Endodermal cell (in vitro differentiated cells): ENCODE measurements at regions not wholly inside any gene's neighbourhood (a gene's known extent, or its start where the extent isn't known, plus 50 kb on each side); places are given as distances from the start of the nearest gene placed in this dataset.

Experiments used
- DNase-seq: peaks from one replicate; pipeline ENCODE4 v3.0.0-alpha.2; 2017
- H3K27ac ChIP-seq: 2 replicates; pipeline ENCODE4 v1.5.1; 2013; ENCODE audit warnings: mild to moderate bottlenecking, low read depth, low read length, moderate library complexity
- H3K27me3 ChIP-seq: 2 replicates; pipeline ENCODE4 v1.6.1; 2013; ENCODE audit warnings: mild to moderate bottlenecking, low read length, moderate library complexity; ENCODE audit not compliant: insufficient read depth, control insufficient read depth, poor library complexity, severe bottlenecking
- H3K36me3 ChIP-seq: 2 replicates; pipeline ENCODE4 v1.7.0; 2013; ENCODE audit warnings: mild to moderate bottlenecking, low read length, moderate library complexity; ENCODE audit not compliant: control insufficient read depth, insufficient read depth
- H3K4me1 ChIP-seq: one replicate; pipeline ENCODE4 v1.7.0; 2013; ENCODE audit warnings: low read length; ENCODE audit not compliant: control insufficient read depth, insufficient read depth
- H3K4me3 ChIP-seq: 2 replicates; pipeline ENCODE4 v1.5.1; 2013; ENCODE audit warnings: mild to moderate bottlenecking, low read length, moderate library complexity
- H3K9ac ChIP-seq: 2 replicates; pipeline ENCODE4 v1.6.1; 2013; ENCODE audit warnings: mild to moderate bottlenecking, low read length, moderate library complexity; ENCODE audit not compliant: poor library complexity, severe bottlenecking; ENCODE audit errors: extremely low read depth
- H3K9me3 ChIP-seq: 2 replicates; pipeline ENCODE4 v1.6.1; 2013; ENCODE audit warnings: mild to moderate bottlenecking, low read length, moderate library complexity; ENCODE audit not compliant: control insufficient read depth
- H3K27ac Mint-ChIP-seq: 2 replicates; pipeline ENCODE4 v1.8.0; 2020; ENCODE audit warnings: mixed read lengths
- H3K27me3 Mint-ChIP-seq: 2 replicates; pipeline ENCODE4 v1.8.0; 2021; ENCODE audit warnings: mild to moderate bottlenecking, mixed read lengths; ENCODE audit not compliant: insufficient read depth
- H3K36me3 Mint-ChIP-seq: 2 replicates; pipeline ENCODE4 v1.8.0; 2020; ENCODE audit warnings: low read depth, mixed read lengths
- H3K4me1 Mint-ChIP-seq: 2 replicates; pipeline ENCODE4 v1.8.0; 2020; ENCODE audit warnings: mixed read lengths
- H3K4me3 Mint-ChIP-seq: 2 replicates; pipeline ENCODE4 v1.8.0; 2020; ENCODE audit warnings: mild to moderate bottlenecking, moderate library complexity, mixed read lengths
- H3K9me3 Mint-ChIP-seq: 2 replicates; pipeline ENCODE4 v1.8.0; 2020; ENCODE audit warnings: mild to moderate bottlenecking, mixed read lengths
- WGBS, 2 experiments: methylation state at CpG; one replicate each; pipeline versions ENCODE4 v1.1.5 to v1.1.7; 2013; ENCODE audit warnings: missing lambda C conversion rate in 2 of 2, mixed read lengths in 1 of 2; ENCODE audit not compliant: insufficient coverage in 1 of 2, insufficient read length in 1 of 2; 5-methylcytosine and 5-hydroxymethylcytosine counted together
- TF ChIP-seq, protein P1 (sequence below): fragments of 200-600 bp; sonication (generic); conservative IDR thresholded peaks from 2 replicates; pipeline ENCODE4 v1.5.0; 2021; ENCODE audit warnings: antibody characterized with exemption, mild to moderate bottlenecking

DNA sequence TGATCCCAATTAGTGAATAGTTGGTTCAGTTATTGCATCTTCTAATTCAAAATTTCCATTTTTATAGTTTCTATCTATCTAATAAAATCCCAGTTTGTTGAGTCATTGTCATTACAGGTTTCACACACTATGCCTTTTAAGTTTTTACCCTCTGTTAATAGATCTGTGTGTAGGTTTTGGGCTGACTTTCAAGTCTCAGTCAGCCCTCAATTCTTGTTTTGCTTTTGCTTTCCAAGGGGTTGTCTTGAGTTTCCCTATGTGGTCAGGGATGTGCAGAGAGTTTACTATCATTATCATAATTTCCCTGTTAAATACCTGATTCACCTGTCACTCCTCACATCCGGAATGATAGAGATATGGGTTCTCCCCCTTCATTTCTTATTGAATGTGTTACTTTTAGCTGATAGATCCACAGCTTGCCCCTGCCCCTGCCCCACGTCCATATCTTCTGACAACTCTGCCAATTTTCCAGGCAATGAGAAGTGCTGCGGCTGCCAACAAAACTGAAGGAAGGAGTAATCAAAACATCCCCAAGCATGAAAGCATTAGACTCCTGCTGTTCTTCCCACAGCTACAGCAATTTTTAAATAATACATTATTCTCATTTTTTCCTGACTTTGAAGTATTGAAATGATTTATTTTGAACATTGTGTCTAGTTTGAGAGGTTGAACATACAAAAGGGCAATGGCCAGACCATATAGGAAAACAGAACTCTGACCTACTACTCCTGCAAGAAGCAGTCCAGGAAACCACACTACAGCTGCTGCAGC lies 1064.8 kb downstream of the SUCLG1 start:
- Mint-ChIP-seq H3K36me3 (no peaks in the 10 kb centered on the region), H3K27ac (no peak overlapping the region), H3K4me3 (no peak overlapping the region), H3K27me3 (no peaks in the 10 kb centered on the region), H3K9me3 (no peaks in the 10 kb centered on the region), H3K4me1 (no peaks in the 10 kb centered on the region)
- WGBS, 2 experiments, result 76 to 83% methylated on average over 2 to 3 of the region's 3 CpGs
- Histone ChIP-seq H3K9me3 (no peaks in the 10 kb centered on the region), H3K9ac (no peak overlapping the region), H3K27ac (no peak overlapping the region), H3K4me3 (no peak overlapping the region), H3K4me1 (no peaks in the 10 kb centered on the region), H3K27me3 (no peaks in the 10 kb centered on the region), H3K36me3 (no peaks in the 10 kb centered on the region)
- TF ChIP-seq, protein P1, sequence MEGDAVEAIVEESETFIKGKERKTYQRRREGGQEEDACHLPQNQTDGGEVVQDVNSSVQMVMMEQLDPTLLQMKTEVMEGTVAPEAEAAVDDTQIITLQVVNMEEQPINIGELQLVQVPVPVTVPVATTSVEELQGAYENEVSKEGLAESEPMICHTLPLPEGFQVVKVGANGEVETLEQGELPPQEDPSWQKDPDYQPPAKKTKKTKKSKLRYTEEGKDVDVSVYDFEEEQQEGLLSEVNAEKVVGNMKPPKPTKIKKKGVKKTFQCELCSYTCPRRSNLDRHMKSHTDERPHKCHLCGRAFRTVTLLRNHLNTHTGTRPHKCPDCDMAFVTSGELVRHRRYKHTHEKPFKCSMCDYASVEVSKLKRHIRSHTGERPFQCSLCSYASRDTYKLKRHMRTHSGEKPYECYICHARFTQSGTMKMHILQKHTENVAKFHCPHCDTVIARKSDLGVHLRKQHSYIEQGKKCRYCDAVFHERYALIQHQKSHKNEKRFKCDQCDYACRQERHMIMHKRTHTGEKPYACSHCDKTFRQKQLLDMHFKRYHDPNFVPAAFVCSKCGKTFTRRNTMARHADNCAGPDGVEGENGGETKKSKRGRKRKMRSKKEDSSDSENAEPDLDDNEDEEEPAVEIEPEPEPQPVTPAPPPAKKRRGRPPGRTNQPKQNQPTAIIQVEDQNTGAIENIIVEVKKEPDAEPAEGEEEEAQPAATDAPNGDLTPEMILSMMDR, result no peak
- DNase-seq, result no peak

DNA sequence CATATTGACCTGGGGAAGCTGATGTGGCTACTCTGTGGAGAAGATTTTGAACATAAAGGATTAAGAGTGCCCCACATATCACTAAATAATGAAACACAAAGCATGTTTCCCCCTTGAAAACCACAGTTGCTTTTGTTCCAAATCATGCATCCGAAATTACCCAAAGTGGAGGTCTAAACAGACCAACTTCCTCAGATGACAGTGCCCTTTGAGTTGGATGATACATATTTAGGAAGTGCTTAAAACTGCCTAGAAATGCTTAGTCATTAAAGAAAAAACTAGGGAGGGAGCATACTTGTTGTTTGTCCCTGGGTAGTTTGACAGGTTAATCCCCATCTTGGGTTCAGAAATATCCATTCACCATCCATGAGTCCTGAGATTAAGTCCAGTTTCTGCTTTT lies 1070.3 kb downstream of the SUCLG1 start:
- TF ChIP-seq, protein P1, result no peak
- Histone ChIP-seq H3K9ac (no peak overlapping the region), H3K4me3 (no peak overlapping the region), H3K27me3 (no peaks in the 10 kb centered on the region), H3K36me3 (no peaks in the 10 kb centered on the region), H3K27ac (no peak overlapping the region), H3K9me3 (no peaks in the 10 kb centered on the region), H3K4me1 (no peaks in the 10 kb centered on the region)
- no peak overlapping the region for H3K27ac Mint-ChIP-seq
- WGBS, 2 experiments, result 97% methylated on average over 1 of the region's 1 CpG; no CpG with 5 or more reads in 1 of the 2 experiments
- H3K27me3 Mint-ChIP-seq, result no peaks in the 10 kb centered on the region
- DNase-seq, result no peak
- no peaks in the 10 kb centered on the region for H3K4me1 Mint-ChIP-seq
- no peak overlapping the region for H3K4me3 Mint-ChIP-seq
- H3K9me3 Mint-ChIP-seq, result no peaks in the 10 kb centered on the region
- H3K36me3 Mint-ChIP-seq, result no peaks in the 10 kb centered on the region

DNA sequence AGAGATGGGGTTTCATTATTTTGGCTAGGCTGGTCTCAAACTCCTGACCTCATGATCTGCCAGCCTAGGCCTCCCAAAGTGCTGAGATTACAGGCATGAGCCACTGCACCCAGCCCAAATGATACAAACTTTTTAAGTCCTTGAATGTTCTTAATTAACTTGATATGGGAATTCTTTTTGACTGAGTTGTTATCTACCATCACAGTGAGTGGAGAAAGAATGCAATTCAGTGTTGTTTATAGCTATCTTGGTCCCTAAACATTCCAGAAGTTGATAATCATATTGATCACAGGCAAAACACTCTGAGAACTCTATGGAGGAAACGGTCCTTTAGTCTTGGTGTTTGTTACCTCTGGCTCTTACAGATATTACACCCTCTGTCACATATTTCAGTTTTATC lies 1072.5 kb downstream of the SUCLG1 start:
- peaks cover under 1% of the 10 kb centered on the region for H3K9me3 Mint-ChIP-seq
- Histone ChIP-seq H3K4me1 (no peaks in the 10 kb centered on the region), H3K4me3 (no peak overlapping the region), H3K9ac (no peak overlapping the region), H3K36me3 (no peaks in the 10 kb centered on the region), H3K27ac (no peak overlapping the region), H3K9me3 (no peaks in the 10 kb centered on the region), H3K27me3 (no peaks in the 10 kb centered on the region)
- no peaks in the 10 kb centered on the region for H3K36me3 Mint-ChIP-seq
- no peak for DNase-seq
- H3K27me3 Mint-ChIP-seq, result no peaks in the 10 kb centered on the region
- H3K27ac Mint-ChIP-seq, result no peak overlapping the region
- WGBS, 2 experiments, result 96 to 100% methylated on average over 1 of the region's 1 CpG
- TF ChIP-seq, protein P1, result no peak
- no peaks in the 10 kb centered on the region for H3K4me1 Mint-ChIP-seq
- H3K4me3 Mint-ChIP-seq, result no peak overlapping the region
